ENCODE measurements at regions not wholly inside any gene's neighbourhood (a gene's known extent, or its start where the extent isn't known, plus 50 kb on each side); places are given as distances from the start of the nearest gene placed in this dataset.

- no peak overlapping the region for H3K9ac ChIP-seq (ENCODE audit: insufficient read depth, low read depth, low read length)
- H3K79me2 ChIP-seq (ENCODE audit: insufficient read depth, low read length), result no peaks in the 10 kb centered on the region
- ATAC-seq, result no peak
- H3K4me3 ChIP-seq (replicated peaks in 1 of 3; ENCODE audit: insufficient read depth in 1 of 3, low read depth in 2 of 3, low read length in 3 of 3), result no peak overlapping the region
- no TSS peak for BruUV-seq (replicated peaks)
- intact Hi-C loops (cut with micrococcal nuclease; ENCODE audit: unreplicated experiment), result no loop called here
- H2AFZ ChIP-seq (ENCODE audit: low read length), result no peak overlapping the region
- no peaks in the 10 kb centered on the region; a peak in 2 of 5 replicates for H3K27me3 ChIP-seq (ENCODE audit: control insufficient read depth in 1 of 2, insufficient read depth in 2 of 2, low read length in 2 of 2)
- no peaks in the 10 kb centered on the region for H3K36me3 ChIP-seq (replicated peaks in 1 of 2; ENCODE audit: control insufficient read depth in 1 of 2, insufficient read depth in 2 of 2, low read length in 2 of 2)
- POLR2A ChIA-PET, result no interaction called here
- H3K4me2 ChIP-seq (ENCODE audit: low read depth, low read length), result no peak overlapping the region
- 59% methylated on average over 17 of the region's 18 CpGs for WGBS (ENCODE audit: low lambda C conversion rate)
- H3K4me1 ChIP-seq (ENCODE audit: insufficient read depth, low read length), result no peaks in the 10 kb centered on the region
- in situ Hi-C loops (cut with HindIII; ENCODE audit: extremely low pct_ligation_motif_present, low pct_unique_long_range_greater_than_20kb), result no loop called here
- DNase-seq (ENCODE audit: low spot score), result no peak
- FAIRE-seq, result no peak
- H3K27ac ChIP-seq (ENCODE audit: extremely low read length, insufficient read depth, low read length), result no peak overlapping the region
- H4K20me1 ChIP-seq (ENCODE audit: insufficient read depth, low read length), result no peaks in the 10 kb centered on the region
- H3K9me3 ChIP-seq (ENCODE audit: low read length), result no peaks in the 10 kb centered on the region
- CTCF ChIA-PET (ENCODE audit: low intra/inter-chr PET ratio, low total read pairs), result no interaction called here
- no peak for TF ChIP-seq ZNF350 (CRISPR knock-in tag; IDR thresholded peaks at IDR 0.05; ENCODE audit: borderline replicate concordance, low read depth)
- TF ChIP-seq, protein P1, sequence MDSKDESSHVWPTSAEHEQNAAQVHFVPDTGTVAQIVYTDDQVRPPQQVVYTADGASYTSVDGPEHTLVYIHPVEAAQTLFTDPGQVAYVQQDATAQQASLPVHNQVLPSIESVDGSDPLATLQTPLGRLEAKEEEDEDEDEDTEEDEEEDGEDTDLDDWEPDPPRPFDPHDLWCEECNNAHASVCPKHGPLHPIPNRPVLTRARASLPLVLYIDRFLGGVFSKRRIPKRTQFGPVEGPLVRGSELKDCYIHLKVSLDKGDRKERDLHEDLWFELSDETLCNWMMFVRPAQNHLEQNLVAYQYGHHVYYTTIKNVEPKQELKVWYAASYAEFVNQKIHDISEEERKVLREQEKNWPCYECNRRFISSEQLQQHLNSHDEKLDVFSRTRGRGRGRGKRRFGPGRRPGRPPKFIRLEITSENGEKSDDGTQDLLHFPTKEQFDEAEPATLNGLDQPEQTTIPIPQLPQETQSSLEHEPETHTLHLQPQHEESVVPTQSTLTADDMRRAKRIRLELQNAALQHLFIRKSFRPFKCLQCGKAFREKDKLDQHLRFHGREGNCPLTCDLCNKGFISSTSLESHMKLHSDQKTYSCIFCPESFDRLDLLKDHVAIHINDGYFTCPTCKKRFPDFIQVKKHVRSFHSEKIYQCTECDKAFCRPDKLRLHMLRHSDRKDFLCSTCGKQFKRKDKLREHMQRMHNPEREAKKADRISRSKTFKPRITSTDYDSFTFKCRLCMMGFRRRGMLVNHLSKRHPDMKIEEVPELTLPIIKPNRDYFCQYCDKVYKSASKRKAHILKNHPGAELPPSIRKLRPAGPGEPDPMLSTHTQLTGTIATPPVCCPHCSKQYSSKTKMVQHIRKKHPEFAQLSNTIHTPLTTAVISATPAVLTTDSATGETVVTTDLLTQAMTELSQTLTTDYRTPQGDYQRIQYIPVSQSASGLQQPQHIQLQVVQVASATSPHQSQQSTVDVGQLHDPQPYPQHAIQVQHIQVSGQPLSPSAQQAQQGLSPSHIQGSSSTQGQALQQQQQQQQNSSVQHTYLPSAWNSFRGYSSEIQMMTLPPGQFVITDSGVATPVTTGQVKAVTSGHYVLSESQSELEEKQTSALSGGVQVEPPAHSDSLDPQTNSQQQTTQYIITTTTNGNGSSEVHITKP (CRISPR knock-in tag; IDR thresholded peaks at IDR 0.05; ENCODE audit: low read depth), result no peak
- no peak for TF ChIP-seq ZNF496 (CRISPR knock-in tag; IDR thresholded peaks at IDR 0.05; ENCODE audit: insufficient replicate concordance)
- TF ChIP-seq ELF4 (CRISPR knock-in tag; IDR thresholded peaks at IDR 0.05; ENCODE audit: borderline replicate concordance), result no peak
- no peak for TF ChIP-seq ZNF607 (CRISPR knock-in tag; IDR thresholded peaks at IDR 0.05; ENCODE audit: borderline replicate concordance)
- TF ChIP-seq ZBTB38 (CRISPR knock-in tag; IDR thresholded peaks at IDR 0.05), result no peak
- TF ChIP-seq, protein P2, sequence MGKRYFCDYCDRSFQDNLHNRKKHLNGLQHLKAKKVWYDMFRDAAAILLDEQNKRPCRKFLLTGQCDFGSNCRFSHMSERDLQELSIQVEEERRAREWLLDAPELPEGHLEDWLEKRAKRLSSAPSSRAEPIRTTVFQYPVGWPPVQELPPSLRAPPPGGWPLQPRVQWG (CRISPR knock-in tag; IDR thresholded peaks at IDR 0.05; ENCODE audit: borderline replicate concordance, low read depth), result no peak
- TF ChIP-seq LRRFIP1 (CRISPR knock-in tag; conservative IDR thresholded peaks at IDR 0.05), result no peak
- no peak for TF ChIP-seq ZNF761 (CRISPR knock-in tag; conservative IDR thresholded peaks at IDR 0.05)
- no peak for TF ChIP-seq HMG20B (CRISPR knock-in tag; conservative IDR thresholded peaks at IDR 0.05)
- TF ChIP-seq ZNF282 (IDR thresholded peaks at IDR 0.05; ENCODE audit: partially characterized antibody), result no peak
- TF ChIP-seq ELF1 (CRISPR knock-in tag; IDR thresholded peaks at IDR 0.05), result no peak
- TF ChIP-seq ZNF766 (CRISPR knock-in tag; IDR thresholded peaks at IDR 0.05; ENCODE audit: borderline replicate concordance), result no peak
- TF ChIP-seq ZNF280D (CRISPR knock-in tag; IDR thresholded peaks at IDR 0.05), result no peak
Measured at GRCh38 chr18:11377766-11378540, 228.6 kb upstream of the PIEZO2 start.
